A673 (cell line): ENCODE measurements at regions not wholly inside any gene's neighbourhood (a gene's known extent, or its start where the extent isn't known, plus 50 kb on each side); places are given as distances from the start of the nearest gene placed in this dataset.

Source experiments
- BruUV-seq: library from RNA; stranded (reverse); fragments of 400-500 nt; replicated peaks from 2 replicates; lab custom pipeline; 2021; lab: Mats Ljungman, UMichigan
- CTCF ChIA-PET: fragments of 300-600 bp; sonication (Branson Sonifier 250); formaldehyde crosslinking; loops from one replicate; lab custom pipeline; 2022; ENCODE audit warnings: antibody characterized with exemption; lab: Charles Lee
- POLR2A ChIA-PET: fragments of 300-600 bp; sonication (Branson Sonifier 250); formaldehyde crosslinking; loops from one replicate; lab custom pipeline; 2022; ENCODE audit warnings: antibody characterized with exemption; ENCODE audit not compliant: low non-redundant PET; lab: Charles Lee
- DNase-seq: peaks from one replicate; pipeline ENCODE4 v3.0.0-alpha.2; 2015; ENCODE audit warnings: low spot score
- H3K27ac ChIP-seq: fragments of 200-600 bp; sonication (generic); 2 replicates; pipeline ENCODE4 v1.5.1; 2016; ENCODE audit warnings: mixed run types, low read depth, mild to moderate bottlenecking, mixed read lengths, antibody characterized with exemption, low read length; ENCODE audit not compliant: poor library complexity, severe bottlenecking
- H3K27me3 ChIP-seq: fragments of 200-600 bp; sonication (generic); replicated peaks from 2 replicates; pipeline ENCODE4 v1.6.1; 2017; ENCODE audit warnings: mixed run types, low read depth, mild to moderate bottlenecking, mixed read lengths, antibody characterized with exemption, low read length; ENCODE audit not compliant: insufficient read depth, poor library complexity
- H3K36me3 ChIP-seq: fragments of 200-600 bp; sonication (generic); 2 replicates; pipeline ENCODE4 v1.6.1; 2016; ENCODE audit warnings: mixed run types, mild to moderate bottlenecking, mixed read lengths, antibody characterized with exemption, low read length; ENCODE audit not compliant: insufficient read depth, poor library complexity, severe bottlenecking
- H3K4me1 ChIP-seq: fragments of 200-600 bp; sonication (generic); 2 replicates; pipeline ENCODE4 v1.6.1; 2017; ENCODE audit warnings: mixed run types, mild to moderate bottlenecking, mixed read lengths, antibody characterized with exemption, low read length; ENCODE audit not compliant: insufficient read depth, poor library complexity, severe bottlenecking
- H3K4me3 ChIP-seq: fragments of 200-600 bp; sonication (generic); 2 replicates; pipeline ENCODE4 v1.5.1; 2016; ENCODE audit warnings: low read depth, mixed run types, mild to moderate bottlenecking, mixed read lengths, low read length; ENCODE audit not compliant: poor library complexity, severe bottlenecking
- H3K9me3 ChIP-seq: fragments of 200-600 bp; sonication (generic); 2 replicates; pipeline ENCODE4 v1.6.1; 2016; ENCODE audit warnings: mixed run types, low read depth, mild to moderate bottlenecking, mixed read lengths, antibody characterized with exemption, low read length; ENCODE audit not compliant: poor library complexity, severe bottlenecking
- EZH2 ChIP-seq: fragments of 200-600 bp; sonication (generic); IDR thresholded peaks from 2 replicates; pipeline ENCODE4 v1.6.1; 2017; ENCODE audit warnings: borderline replicate concordance, low read depth, mild to moderate bottlenecking, mixed read lengths, antibody characterized with exemption, low read length; ENCODE audit not compliant: poor library complexity, severe bottlenecking
- intact Hi-C: fragments of 100-400 bp; cut with micrococcal nuclease; formaldehyde crosslinking; loops from one replicate; pipeline ENCODE4 v1.10.0; 2022; ENCODE audit not compliant: unreplicated experiment
- TF ChIP-seq, protein P1 (sequence below): fragments of 300-800, 200-600 bp; sonication (generic); conservative IDR thresholded peaks from 2 replicates; pipeline ENCODE4 v1.5.1; 2017; ENCODE audit warnings: low read depth, mild to moderate bottlenecking, antibody characterized with exemption, low read length, moderate library complexity, mixed read lengths

DNA sequence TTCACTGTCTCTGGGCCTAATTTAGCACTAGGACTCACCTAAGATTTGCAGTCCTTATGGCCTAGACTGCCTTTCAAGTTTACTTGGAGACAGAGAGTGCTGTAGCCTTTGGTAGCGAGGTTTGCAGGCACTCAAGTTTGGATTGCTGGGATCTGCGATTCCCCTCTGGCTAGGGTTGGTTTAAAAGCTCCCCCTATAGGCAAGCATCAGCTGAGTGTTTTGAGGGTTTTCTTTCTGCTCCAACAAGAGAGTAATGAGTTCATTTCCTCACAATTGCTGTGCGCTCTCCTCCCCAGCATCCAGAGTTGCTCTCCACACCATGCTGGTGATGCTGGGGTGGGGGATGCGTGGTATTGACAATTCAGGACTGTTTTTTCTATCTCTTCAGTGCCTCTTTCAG is 206.9 kb downstream of the GLUD2 start:
- CTCF ChIA-PET = interaction anchor here (0.6 kb wide), 1 partner anchor 66 kb away, joined by 10 read pairs; no protein-coding TSS in a partner anchor
- POLR2A ChIA-PET = no interaction called here
- intact Hi-C loops = no loop called here
- no TSS peak for BruUV-seq
- DNase-seq = peak; percentile 33
- no peaks in the 10 kb centered on the region for H3K27me3 ChIP-seq
- H3K27ac ChIP-seq = no peak overlapping the region
- H3K36me3 ChIP-seq = no peaks in the 10 kb centered on the region
- TF ChIP-seq EZH2 = no peak
- TF ChIP-seq, protein P1, sequence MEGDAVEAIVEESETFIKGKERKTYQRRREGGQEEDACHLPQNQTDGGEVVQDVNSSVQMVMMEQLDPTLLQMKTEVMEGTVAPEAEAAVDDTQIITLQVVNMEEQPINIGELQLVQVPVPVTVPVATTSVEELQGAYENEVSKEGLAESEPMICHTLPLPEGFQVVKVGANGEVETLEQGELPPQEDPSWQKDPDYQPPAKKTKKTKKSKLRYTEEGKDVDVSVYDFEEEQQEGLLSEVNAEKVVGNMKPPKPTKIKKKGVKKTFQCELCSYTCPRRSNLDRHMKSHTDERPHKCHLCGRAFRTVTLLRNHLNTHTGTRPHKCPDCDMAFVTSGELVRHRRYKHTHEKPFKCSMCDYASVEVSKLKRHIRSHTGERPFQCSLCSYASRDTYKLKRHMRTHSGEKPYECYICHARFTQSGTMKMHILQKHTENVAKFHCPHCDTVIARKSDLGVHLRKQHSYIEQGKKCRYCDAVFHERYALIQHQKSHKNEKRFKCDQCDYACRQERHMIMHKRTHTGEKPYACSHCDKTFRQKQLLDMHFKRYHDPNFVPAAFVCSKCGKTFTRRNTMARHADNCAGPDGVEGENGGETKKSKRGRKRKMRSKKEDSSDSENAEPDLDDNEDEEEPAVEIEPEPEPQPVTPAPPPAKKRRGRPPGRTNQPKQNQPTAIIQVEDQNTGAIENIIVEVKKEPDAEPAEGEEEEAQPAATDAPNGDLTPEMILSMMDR = peak; percentile 51
- no peak overlapping the region for H3K4me3 ChIP-seq
- H3K4me1 ChIP-seq = no peaks in the 10 kb centered on the region
- no peaks in the 10 kb centered on the region for H3K9me3 ChIP-seq

GRCh38 chrX:121256647-121257046 is 209.2 kb downstream of the GLUD2 start:
- ChIA-PET CTCF (no interaction called here), POLR2A (no interaction called here)
- Histone ChIP-seq H3K4me3 (no peak overlapping the region), H3K9me3 (no peaks in the 10 kb centered on the region), H3K36me3 (no peaks in the 10 kb centered on the region), H3K27ac (no peak overlapping the region), H3K4me1 (no peaks in the 10 kb centered on the region), H3K27me3 (no peaks in the 10 kb centered on the region)
- DNase-seq = no peak
- TF ChIP-seq EZH2 = no peak
- TF ChIP-seq, protein P1 = no peak
- intact Hi-C loops = no loop called here
- no TSS peak for BruUV-seq

DNA sequence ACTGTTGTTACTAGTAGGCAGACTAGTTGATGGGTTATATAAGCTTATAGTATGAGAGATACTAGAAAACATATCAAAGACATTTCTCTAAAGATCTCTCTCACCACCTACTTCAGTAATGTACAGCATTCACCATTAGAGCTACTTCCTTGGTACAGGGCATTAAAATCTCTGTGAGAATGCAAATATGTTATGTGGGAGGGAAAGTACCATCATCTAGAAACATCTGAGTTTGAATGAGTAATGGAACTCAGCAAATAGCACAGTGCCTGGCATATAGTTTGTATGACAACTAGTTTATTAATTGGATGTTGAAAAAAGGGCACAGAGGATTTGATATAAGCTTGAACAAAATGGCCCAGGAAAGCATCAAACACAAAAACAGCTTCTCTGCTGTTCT is 211.1 kb downstream of the GLUD2 start:
- POLR2A ChIA-PET = no interaction called here
- H3K27me3 ChIP-seq = no peaks in the 10 kb centered on the region
- no peaks in the 10 kb centered on the region for H3K9me3 ChIP-seq
- CTCF ChIA-PET = no interaction called here
- no peak overlapping the region for H3K4me3 ChIP-seq
- BruUV-seq = no TSS peak
- TF ChIP-seq, protein P1 = no peak
- TF ChIP-seq EZH2 = no peak
- H3K4me1 ChIP-seq = no peaks in the 10 kb centered on the region
- intact Hi-C loops = no loop called here
- no peak overlapping the region for H3K27ac ChIP-seq
- DNase-seq = no peak
- H3K36me3 ChIP-seq = no peaks in the 10 kb centered on the region
